ENCODE measurements at regions not wholly inside any gene's neighbourhood (a gene's known extent, or its start where the extent isn't known, plus 50 kb on each side); places are given as distances from the start of the nearest gene placed in this dataset.

DNA sequence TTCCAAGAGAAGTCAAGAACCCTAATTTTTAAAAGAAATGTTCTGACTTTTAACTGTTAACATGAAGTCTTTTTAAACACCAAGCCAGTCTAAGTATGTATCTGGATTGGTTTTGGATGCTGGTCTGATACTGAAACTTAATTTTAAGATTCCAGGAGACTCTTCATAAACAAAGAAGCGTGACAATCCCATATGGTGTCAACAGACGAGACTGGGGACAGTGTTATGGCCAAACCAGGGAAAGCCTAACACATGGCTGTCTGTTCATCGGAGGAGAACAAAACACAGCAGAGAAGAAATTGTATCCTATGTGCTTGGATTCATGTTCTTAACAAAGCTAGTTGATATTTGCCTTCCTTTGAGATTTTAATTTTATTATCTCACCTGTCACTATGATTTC is 80.5 kb upstream of the UPP2 start:
- H3K27me3 ChIP-seq = no peaks in the 10 kb centered on the region
- H3K4me3 ChIP-seq = no peak overlapping the region
- no peaks in the 10 kb centered on the region for H3K4me1 ChIP-seq
- H3K36me3 ChIP-seq = no peaks in the 10 kb centered on the region
- no peak for DNase-seq
- no peak overlapping the region for H3K27ac ChIP-seq
- TF ChIP-seq POLR2A (IDR thresholded peaks at IDR 0.05) = no peak
- TF ChIP-seq, protein P1, sequence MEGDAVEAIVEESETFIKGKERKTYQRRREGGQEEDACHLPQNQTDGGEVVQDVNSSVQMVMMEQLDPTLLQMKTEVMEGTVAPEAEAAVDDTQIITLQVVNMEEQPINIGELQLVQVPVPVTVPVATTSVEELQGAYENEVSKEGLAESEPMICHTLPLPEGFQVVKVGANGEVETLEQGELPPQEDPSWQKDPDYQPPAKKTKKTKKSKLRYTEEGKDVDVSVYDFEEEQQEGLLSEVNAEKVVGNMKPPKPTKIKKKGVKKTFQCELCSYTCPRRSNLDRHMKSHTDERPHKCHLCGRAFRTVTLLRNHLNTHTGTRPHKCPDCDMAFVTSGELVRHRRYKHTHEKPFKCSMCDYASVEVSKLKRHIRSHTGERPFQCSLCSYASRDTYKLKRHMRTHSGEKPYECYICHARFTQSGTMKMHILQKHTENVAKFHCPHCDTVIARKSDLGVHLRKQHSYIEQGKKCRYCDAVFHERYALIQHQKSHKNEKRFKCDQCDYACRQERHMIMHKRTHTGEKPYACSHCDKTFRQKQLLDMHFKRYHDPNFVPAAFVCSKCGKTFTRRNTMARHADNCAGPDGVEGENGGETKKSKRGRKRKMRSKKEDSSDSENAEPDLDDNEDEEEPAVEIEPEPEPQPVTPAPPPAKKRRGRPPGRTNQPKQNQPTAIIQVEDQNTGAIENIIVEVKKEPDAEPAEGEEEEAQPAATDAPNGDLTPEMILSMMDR (IDR thresholded peaks at IDR 0.05) = no peak
- no peaks in the 10 kb centered on the region for H3K9me3 ChIP-seq

DNA sequence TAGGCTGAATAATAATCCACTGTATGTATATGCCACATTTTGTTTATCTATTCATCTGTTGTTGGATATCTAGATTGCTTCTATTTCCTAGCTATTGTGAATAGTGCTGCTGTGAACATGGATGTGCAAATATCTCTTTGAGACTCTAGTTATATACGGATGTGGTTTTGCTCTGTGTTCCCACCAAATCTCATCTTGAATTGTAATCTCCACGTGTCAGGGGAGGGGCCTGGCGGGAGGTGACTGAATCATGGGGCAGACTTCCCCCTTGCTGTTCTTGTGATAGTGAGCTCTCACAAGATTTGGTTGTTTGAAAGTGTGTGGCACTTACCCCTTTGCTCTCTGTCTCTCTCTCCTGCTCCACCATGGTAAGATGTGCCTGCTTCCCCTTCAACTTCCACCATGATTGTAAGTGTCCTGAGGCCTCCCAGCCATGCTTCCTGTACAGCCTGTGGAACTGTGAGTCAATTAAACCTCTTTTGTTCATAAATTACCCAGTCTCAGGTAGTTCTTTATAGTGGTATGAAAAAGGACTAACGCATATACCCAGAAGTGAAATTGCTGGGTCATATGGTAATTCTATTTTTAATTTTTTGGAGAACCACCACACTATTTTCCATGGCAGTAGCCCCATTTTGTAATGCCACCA is 86.1 kb upstream of the UPP2 start:
- no peaks in the 10 kb centered on the region for H3K27me3 ChIP-seq
- TF ChIP-seq, protein P1 (IDR thresholded peaks at IDR 0.05) = no peak
- no peak for TF ChIP-seq POLR2A (IDR thresholded peaks at IDR 0.05)
- DNase-seq = no peak
- no peaks in the 10 kb centered on the region for H3K9me3 ChIP-seq
- no peaks in the 10 kb centered on the region for H3K4me1 ChIP-seq
- no peaks in the 10 kb centered on the region for H3K36me3 ChIP-seq
- no peak overlapping the region for H3K4me3 ChIP-seq
- no peak overlapping the region for H3K27ac ChIP-seq

DNA sequence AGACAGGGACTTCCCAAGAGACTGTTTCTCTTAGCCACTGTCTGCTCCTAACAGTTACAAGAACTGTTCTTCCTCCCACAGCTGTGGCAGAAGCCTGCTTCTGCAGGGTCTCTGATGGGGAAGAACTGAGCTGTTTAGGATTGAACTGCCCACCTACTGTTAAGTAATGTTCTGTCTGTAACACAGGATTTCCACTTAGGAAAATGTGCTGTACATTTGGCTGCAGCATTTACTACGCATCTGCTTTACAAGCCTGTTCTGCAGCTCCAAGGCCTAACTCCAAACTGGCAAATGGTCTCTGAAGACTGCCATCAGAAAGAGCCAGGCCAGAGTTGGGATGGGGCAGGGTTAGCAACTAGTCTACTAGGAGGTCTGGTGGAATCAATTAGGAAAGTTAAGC is 87.8 kb upstream of the UPP2 start:
- Histone ChIP-seq H3K27ac (no peak overlapping the region), H3K4me1 (peaks cover 0 to 5% (median 0%) of the 10 kb centered on the region in 4 donors)

DNA sequence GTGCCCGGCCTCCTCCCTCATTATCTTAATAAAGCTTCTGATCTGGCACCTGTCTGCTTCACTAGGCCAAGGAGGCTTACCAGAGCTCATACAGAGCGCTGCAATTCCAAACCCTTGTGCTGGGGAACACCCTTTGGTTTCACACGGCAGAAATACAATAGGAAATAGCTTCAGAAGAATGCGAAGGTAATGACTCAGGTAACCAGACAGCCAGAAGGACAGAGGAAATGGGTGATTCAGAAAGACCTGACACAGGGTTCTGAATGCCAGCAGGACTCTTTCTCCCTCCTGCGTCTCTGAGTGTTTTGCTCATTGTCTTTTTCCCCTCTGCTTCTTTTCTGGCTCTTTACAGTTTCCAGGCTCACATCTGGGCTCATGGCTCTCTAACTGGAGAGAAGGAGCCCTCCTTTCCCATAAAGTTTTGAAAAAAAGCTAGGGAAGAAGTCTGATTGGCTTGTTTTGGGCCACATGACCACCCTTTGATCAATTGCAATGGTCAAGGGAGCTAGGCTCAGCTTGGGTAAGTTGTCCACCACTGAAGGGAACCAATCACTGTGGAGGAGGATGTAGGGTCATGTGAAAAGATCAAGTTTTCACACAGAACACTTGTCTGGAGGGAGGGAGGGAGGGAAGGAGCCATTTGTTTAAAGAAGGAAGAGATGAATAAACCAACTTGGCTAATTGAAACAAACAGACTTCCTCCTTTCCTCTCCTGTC is 90.5 kb upstream of the UPP2 start:
- no peaks in the 10 kb centered on the region for H3K9me3 ChIP-seq
- TF ChIP-seq POLR2A (IDR thresholded peaks at IDR 0.05) = no peak
- TF ChIP-seq, protein P1 (IDR thresholded peaks at IDR 0.05) = no peak
- no peaks in the 10 kb centered on the region for H3K27me3 ChIP-seq
- no peaks in the 10 kb centered on the region for H3K36me3 ChIP-seq
- no peak for DNase-seq
- peaks cover 0 to 5% (median 0%) of the 10 kb centered on the region in 4 donors for H3K4me1 ChIP-seq
- no peak overlapping the region for H3K4me3 ChIP-seq
- H3K27ac ChIP-seq = no peak overlapping the region

More for the DNA sequence above, 87.8 kb upstream of the UPP2 start:
- no peaks in the 10 kb centered on the region for H3K27me3 ChIP-seq
- no peak overlapping the region for H3K4me3 ChIP-seq
- no peaks in the 10 kb centered on the region for H3K36me3 ChIP-seq
- TF ChIP-seq, protein P1 (IDR thresholded peaks at IDR 0.05) = no peak
- TF ChIP-seq POLR2A (IDR thresholded peaks at IDR 0.05) = no peak
- H3K9me3 ChIP-seq = no peaks in the 10 kb centered on the region
- no peak for DNase-seq

DNA sequence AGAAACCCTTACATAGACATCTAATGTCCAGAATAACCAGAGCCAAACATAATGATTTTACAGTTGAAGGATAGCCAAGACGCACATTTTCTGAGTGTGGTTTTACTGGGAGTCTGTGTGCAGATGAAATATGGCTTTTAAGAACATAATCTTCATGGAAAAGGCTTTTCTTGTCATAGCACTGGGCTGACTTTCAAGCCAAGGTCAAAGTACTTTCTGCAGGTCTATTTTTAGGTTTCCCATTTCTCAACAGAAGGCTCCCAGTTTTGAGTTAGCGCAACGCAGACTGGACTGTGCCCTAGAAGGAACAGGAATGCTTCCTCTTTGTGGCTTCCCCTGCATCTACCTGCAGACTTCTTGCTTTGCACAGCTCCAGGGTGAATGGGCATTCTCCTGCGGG is 92.3 kb upstream of the UPP2 start:
- no peak for TF ChIP-seq POLR2A (IDR thresholded peaks at IDR 0.05)
- TF ChIP-seq, protein P1 (IDR thresholded peaks at IDR 0.05) = no peak
- Histone ChIP-seq H3K27me3 (no peaks in the 10 kb centered on the region), H3K27ac (no peak overlapping the region), H3K4me1 (peaks cover 0 to 5% (median 0%) of the 10 kb centered on the region in 4 donors), H3K9me3 (no peaks in the 10 kb centered on the region), H3K36me3 (no peaks in the 10 kb centered on the region), H3K4me3 (no peak overlapping the region)
- DNase-seq = no peak
